H1 (cell line): ENCODE measurements at regions not wholly inside any gene's neighbourhood (a gene's known extent, or its start where the extent isn't known, plus 50 kb on each side); places are given as distances from the start of the nearest gene placed in this dataset.

ENCODE experiments used
- BACH1 ChIP-seq: IDR thresholded peaks from 2 replicates; pipeline ENCODE4 v1.6.1; 2012; ENCODE audit warnings: low read length, improper control_type of control experiment
- CTCF ChIP-seq, 3 experiments: IDR thresholded peaks; 1 replicate in 2 of 3; 2 replicates in 1 of 3; pipeline versions ENCODE4 v1.5.1 to v1.6.1; 2011; ENCODE audit warnings: low read length in 3 of 3, mild to moderate bottlenecking in 3 of 3, inconsistent platforms in 2 of 3, low read depth in 1 of 3, moderate library complexity in 1 of 3; ENCODE audit not compliant: insufficient read depth in 1 of 3; ENCODE audit errors: control extremely low read depth in 1 of 3
- EZH2 ChIP-seq: fragments of 200-600 bp; sonication (generic); IDR thresholded peaks from 2 replicates; pipeline ENCODE4 v1.7.1; 2012; ENCODE audit warnings: low read depth, mild to moderate bottlenecking, moderate library complexity, low read length, inconsistent platforms; ENCODE audit not compliant: severe bottlenecking
- GTF2F1 ChIP-seq: IDR thresholded peaks from 2 replicates; pipeline ENCODE4 v1.6.1; 2012; ENCODE audit warnings: low read depth, low read length, improper control_type of control experiment, borderline replicate concordance
- JUND ChIP-seq: IDR thresholded peaks from 2 replicates; pipeline ENCODE4 v1.6.1; 2011; ENCODE audit warnings: mild to moderate bottlenecking, improper control_type of control experiment, low read length
- MAX ChIP-seq: IDR thresholded peaks from 2 replicates; pipeline ENCODE4 v1.6.1; 2012; ENCODE audit warnings: inconsistent platforms
- POLR2A ChIP-seq, 2 experiments: IDR thresholded peaks; 1 replicate in 1 of 2; 2 replicates in 1 of 2; pipeline ENCODE4 v1.6.1; 2011; ENCODE audit warnings: low read depth in 2 of 2, low read length in 2 of 2, mild to moderate bottlenecking in 2 of 2; ENCODE audit errors: control extremely low read depth in 1 of 2
- RBBP5 ChIP-seq: IDR thresholded peaks from 2 replicates; pipeline ENCODE4 v1.7.1; 2012; ENCODE audit warnings: low read depth, mild to moderate bottlenecking, inconsistent platforms, low read length, moderate library complexity, borderline replicate concordance
- SUZ12 ChIP-seq: fragments of 200-600 bp; sonication (generic); IDR thresholded peaks from 2 replicates; pipeline ENCODE4 v1.6.1; 2012; ENCODE audit warnings: mild to moderate bottlenecking, inconsistent platforms, low read length, moderate library complexity, mixed read lengths
- TAF7 ChIP-seq: optimal IDR thresholded peaks from 2 replicates; pipeline ENCODE3; 2011; ENCODE audit warnings: low read depth, mild to moderate bottlenecking, inconsistent platforms, low read length, moderate library complexity, borderline replicate concordance
- TCF12 ChIP-seq: IDR thresholded peaks from 2 replicates; pipeline ENCODE4 v1.6.1; 2011; ENCODE audit warnings: low read depth, mild to moderate bottlenecking, low read length
- YY1 ChIP-seq: IDR thresholded peaks from 2 replicates; pipeline ENCODE4 v1.6.1; 2011; ENCODE audit warnings: low read depth, mild to moderate bottlenecking, low read length

GRCh38 chr16:5193861-5194260 lies 96.3 kb upstream of the EEF2KMT start:
- TF ChIP-seq BACH1, result no peak
- no peak for TF ChIP-seq CTCF (IDR thresholded peaks at IDR 0.05; ENCODE audit: control extremely low read depth in 1 of 3, insufficient read depth in 1 of 3, low read depth in 1 of 3, low read length in 3 of 3)
- TF ChIP-seq EZH2, result no peak
- no peak for TF ChIP-seq POLR2A (IDR thresholded peaks at IDR 0.05; ENCODE audit: control extremely low read depth in 1 of 2, low read depth in 2 of 2, low read length in 2 of 2)
- TF ChIP-seq JUND, result no peak
- TF ChIP-seq RBBP5, result no peak
- no peak for TF ChIP-seq YY1
- TF ChIP-seq SUZ12, result no peak
- TF ChIP-seq TCF12, result no peak
- no peak for TF ChIP-seq GTF2F1
- TF ChIP-seq MAX, result no peak
- no peak for TF ChIP-seq TAF7
